ENCODE measurements at regions not wholly inside any gene's neighbourhood (a gene's known extent, or its start where the extent isn't known, plus 50 kb on each side); places are given as distances from the start of the nearest gene placed in this dataset.
A peak's percentile ranks its signal among the peaks of the same experiment; 100 is the strongest.

DNA sequence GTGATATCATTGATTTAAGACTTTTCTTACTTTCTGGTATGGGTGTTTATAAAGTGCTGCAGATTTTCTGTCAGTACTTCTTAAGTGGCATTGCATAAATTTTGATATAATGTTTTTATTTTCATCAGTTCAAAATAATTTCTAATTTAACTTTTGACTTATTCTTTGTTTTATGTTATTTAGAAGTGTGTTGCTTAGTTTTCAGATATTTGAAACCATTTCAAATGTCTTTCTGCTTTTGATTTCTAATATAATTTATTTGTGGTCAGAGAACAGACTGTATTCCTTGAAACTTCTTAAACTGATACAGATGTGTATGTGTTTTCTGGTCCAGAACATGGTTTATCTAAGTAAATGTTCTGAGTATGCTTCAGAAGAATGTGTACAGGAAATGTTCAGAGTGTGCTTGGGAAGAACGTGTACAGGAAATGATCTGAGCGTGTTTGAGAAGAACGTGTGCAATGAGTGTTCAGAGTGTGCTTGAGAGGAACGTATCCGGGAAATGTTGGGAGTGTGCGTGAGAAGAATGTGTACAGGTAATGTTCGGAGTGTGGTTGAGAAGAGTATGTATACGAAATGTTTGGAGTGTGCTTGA, 265.7 kb upstream of the HS6ST1 start:
- H3K27me3 ChIP-seq = no peaks in the 10 kb centered on the region

DNA sequence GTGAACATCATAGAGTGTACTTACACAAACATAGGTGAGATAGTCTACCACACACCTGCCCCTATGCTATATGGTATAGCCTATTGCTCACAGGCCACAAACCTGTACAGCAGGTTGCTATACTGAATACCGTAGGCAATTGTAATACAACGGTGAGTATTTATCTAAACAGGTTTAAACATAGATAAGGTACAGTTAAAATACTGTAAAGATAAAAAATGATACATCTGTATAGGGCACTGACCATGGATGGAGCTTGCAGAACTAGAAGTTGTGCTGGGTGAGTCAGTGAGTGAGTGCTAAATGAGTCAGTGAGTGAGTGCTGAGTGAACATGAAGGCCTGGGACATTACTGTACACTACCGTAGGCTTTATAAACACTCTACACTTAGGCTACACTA, 267.0 kb upstream of the HS6ST1 start:
- Histone ChIP-seq H3K4me3 (no peak overlapping the region), H3K27me3 (no peaks in the 10 kb centered on the region), H3K9me3 (no peaks in the 10 kb centered on the region), H3K36me3 (no peaks in the 10 kb centered on the region), H3K4me1 (no peaks in the 10 kb centered on the region), H3K27ac (no peak overlapping the region)
- peak in 1 of 3 donors; percentile 21 for DNase-seq
- no peak for TF ChIP-seq POLR2A (IDR thresholded peaks at IDR 0.05)
- TF ChIP-seq, protein P1, sequence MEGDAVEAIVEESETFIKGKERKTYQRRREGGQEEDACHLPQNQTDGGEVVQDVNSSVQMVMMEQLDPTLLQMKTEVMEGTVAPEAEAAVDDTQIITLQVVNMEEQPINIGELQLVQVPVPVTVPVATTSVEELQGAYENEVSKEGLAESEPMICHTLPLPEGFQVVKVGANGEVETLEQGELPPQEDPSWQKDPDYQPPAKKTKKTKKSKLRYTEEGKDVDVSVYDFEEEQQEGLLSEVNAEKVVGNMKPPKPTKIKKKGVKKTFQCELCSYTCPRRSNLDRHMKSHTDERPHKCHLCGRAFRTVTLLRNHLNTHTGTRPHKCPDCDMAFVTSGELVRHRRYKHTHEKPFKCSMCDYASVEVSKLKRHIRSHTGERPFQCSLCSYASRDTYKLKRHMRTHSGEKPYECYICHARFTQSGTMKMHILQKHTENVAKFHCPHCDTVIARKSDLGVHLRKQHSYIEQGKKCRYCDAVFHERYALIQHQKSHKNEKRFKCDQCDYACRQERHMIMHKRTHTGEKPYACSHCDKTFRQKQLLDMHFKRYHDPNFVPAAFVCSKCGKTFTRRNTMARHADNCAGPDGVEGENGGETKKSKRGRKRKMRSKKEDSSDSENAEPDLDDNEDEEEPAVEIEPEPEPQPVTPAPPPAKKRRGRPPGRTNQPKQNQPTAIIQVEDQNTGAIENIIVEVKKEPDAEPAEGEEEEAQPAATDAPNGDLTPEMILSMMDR (IDR thresholded peaks at IDR 0.05) = no peak

More for the DNA sequence above, 265.7 kb upstream of the HS6ST1 start:
- H3K9me3 ChIP-seq = no peaks in the 10 kb centered on the region
- H3K36me3 ChIP-seq = no peaks in the 10 kb centered on the region
- no peak for TF ChIP-seq POLR2A (IDR thresholded peaks at IDR 0.05)
- TF ChIP-seq, protein P1 (IDR thresholded peaks at IDR 0.05) = no peak
- DNase-seq = no peak
- H3K4me1 ChIP-seq = no peaks in the 10 kb centered on the region
- no peak overlapping the region for H3K27ac ChIP-seq
- H3K4me3 ChIP-seq = no peak overlapping the region

DNA sequence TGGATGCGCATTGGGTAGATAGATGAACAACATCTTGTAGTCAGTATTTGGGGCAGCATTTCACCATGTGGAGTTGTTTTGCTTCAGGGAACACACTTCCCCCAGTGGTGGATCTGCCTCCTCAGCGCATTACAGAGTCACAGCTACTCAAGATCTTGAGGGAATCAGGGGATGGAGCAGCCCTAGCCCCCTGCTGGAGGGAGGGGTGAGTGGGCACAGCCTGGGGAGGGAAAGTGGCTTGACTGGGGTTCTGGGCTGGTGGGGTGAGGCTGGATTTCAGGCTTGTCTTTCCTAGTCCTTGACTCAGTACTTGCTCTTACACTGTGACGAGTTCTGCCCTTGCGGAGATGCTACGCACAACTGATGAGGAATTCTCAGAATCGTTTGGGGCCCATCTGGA, 271.0 kb upstream of the HS6ST1 start:
- Histone ChIP-seq H3K4me1 (no peaks in the 10 kb centered on the region), H3K36me3 (no peaks in the 10 kb centered on the region), H3K27me3 (no peaks in the 10 kb centered on the region), H3K4me3 (no peak overlapping the region), H3K27ac (no peak overlapping the region), H3K9me3 (no peaks in the 10 kb centered on the region)
- DNase-seq = peak in 1 of 3 donors; percentile 21
- TF ChIP-seq, protein P1 (IDR thresholded peaks at IDR 0.05) = no peak
- TF ChIP-seq POLR2A (IDR thresholded peaks at IDR 0.05) = no peak

DNA sequence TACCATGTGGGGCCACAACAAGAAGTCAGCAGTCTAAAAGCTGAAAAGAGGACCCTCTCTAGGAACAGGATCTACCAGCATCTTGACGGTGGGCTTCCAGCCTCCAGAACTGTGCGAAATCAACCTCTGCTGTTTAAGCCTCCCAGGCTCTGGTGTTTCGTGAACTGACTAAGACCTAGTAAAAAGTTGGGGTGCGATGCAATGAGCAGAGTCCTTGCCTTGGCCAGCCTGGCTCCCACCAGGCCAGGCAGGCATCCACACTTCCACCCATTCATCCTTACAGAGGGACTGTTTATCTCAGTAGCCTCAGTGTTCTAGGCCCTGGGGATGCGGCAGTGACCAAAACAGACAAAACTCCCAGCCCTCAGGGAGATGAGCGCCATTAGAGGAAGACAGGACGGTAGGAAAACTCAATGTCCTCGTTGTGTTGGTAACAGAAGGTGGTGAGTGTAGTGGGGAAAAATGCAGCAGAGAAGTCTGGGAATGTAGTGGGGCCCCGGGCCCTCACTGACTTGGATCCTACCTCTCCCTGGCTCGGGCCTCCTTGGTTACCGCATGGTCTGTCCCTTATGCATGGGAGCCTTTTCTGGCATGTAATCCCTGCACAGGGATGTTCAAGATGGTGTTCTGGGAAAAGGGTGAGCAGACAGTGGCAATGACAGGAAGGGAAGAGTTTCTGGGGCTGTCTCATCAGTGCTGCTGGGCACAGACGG, 271.8 kb upstream of the HS6ST1 start:
- Histone ChIP-seq H3K4me3 (no peak overlapping the region), H3K9me3 (no peaks in the 10 kb centered on the region), H3K27ac (no peak overlapping the region), H3K4me1 (no peaks in the 10 kb centered on the region), H3K36me3 (no peaks in the 10 kb centered on the region), H3K27me3 (no peaks in the 10 kb centered on the region)
- no peak for TF ChIP-seq POLR2A (IDR thresholded peaks at IDR 0.05)
- TF ChIP-seq, protein P1 (IDR thresholded peaks at IDR 0.05) = no peak
- peak in 1 of 3 donors; percentile 13 for DNase-seq

DNA sequence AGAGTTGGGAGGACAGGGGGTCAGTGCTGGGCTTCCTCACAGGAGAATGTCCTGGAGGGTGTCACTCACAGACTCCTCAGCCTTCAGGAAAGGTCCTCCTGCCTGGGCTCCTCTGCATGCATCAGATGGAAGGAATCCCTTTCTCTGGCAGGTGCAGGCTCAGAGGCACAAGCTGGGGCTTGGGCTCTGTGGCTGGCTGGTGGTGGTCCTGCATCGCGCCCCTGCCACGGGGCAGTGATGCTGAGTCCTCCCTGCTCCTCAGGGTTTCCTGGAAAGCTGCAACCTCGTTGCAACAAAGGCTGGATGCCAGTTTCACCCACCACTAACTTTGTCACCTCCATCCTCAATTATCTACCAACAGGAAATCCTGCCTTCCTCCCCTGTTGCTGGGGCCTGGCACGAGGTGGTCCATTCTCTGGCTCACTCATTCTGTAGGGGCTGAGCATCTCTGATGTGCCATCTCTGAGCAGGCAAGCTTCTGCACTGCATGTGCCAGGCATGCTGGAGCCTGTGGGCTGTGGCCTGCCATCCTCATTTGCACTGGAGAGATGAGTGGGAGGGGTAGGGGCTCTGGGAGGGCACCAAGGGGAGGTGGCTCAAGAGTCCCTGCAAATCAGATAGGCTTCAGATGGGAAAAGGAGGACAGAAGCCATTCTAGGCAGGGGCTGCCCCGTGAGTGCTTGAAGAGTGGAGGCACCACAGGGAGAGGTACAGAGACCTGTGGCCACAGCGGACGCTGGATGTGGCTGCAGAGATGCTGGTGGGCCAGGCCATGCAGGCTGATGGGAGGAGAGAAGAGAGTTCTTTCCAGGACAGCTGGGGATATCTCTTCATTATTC, 272.6 kb upstream of the HS6ST1 start:
- DNase-seq = peak in 1 of 3 donors; percentile 33

More for the DNA sequence above, 272.6 kb upstream of the HS6ST1 start:
- no peak overlapping the region for H3K4me3 ChIP-seq
- TF ChIP-seq, protein P1 (IDR thresholded peaks at IDR 0.05) = no peak
- no peak for TF ChIP-seq POLR2A (IDR thresholded peaks at IDR 0.05)
- no peaks in the 10 kb centered on the region for H3K9me3 ChIP-seq
- no peak overlapping the region for H3K27ac ChIP-seq
- no peaks in the 10 kb centered on the region for H3K36me3 ChIP-seq
- H3K27me3 ChIP-seq = no peaks in the 10 kb centered on the region
- no peaks in the 10 kb centered on the region for H3K4me1 ChIP-seq

All from Peyer's patch (tissue), 4 donors.